Posterior cingulate gyrus (tissue), 11 donors: ENCODE measurements at regions not wholly inside any gene's neighbourhood (a gene's known extent, or its start where the extent isn't known, plus 50 kb on each side); places are given as distances from the start of the nearest gene placed in this dataset.

Experiments used
- DNase-seq, 10 donors: peaks; one replicate each; pipeline versions ENCODE4 v3.0.0 to v3.0.0-alpha.2; 2020 to 2021; ENCODE audit warnings: mixed read lengths in 3 of 10
- intact Hi-C: fragments of 100-400 bp; cut with DNase I; formaldehyde crosslinking; loops from one replicate; pipeline ENCODE4 v1.15.1; 2023

GRCh38 chr6:81486234-81486633 is 266.2 kb downstream of the TENT5A start:
- intact Hi-C loops: no loop called here
- no peak for DNase-seq

- intact Hi-C loops: no loop called here
- no peak for DNase-seq
These were observed 267.1 kb downstream of the TENT5A start for GRCh38 chr6:81485395-81485794.

- intact Hi-C loops: no loop called here
- no peak for DNase-seq
These were observed 268.2 kb downstream of the TENT5A start for GRCh38 chr6:81484251-81484650.

GRCh38 chr6:81480139-81480538 is 272.3 kb downstream of the TENT5A start:
- DNase-seq: no peak
- intact Hi-C loops: no loop called here

DNA sequence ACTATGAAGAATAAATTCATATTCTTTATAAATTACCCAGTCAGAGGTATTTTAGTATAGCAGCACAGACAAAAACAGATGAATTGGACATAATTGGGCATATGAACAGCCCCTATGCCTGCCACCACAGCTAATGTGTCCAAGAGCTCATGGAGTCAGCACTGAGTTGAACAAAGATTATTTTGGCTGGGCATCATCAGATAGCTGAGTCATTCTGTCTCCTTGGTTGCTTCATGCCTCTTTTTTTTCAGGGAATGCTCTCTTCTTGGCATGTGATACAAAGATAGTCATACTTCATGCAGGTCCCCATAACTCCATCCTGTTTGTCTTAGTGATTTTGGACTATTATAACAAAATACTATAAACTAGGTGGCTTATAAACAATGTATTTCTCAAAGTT is 275.6 kb downstream of the TENT5A start:
- intact Hi-C loops: no loop called here
- DNase-seq: no peak

DNA sequence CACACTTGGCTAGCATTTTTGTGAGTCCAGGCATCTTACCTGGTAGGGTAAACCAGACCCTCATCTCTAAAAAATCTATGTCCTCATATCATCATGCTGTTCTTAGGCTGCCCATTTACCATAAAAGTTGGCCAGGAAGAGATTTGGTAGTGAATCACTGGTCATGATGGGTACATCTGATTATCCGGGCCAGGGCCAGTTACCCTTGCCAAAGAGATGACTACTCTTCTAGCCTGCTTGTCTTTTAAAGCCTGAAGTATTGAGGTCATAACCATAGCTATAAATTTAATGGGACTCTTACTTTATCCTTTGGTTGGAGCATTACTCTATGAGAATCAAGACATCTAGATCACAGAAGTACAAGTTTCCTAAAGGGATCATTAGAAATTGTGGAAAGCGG is 276.8 kb downstream of the TENT5A start:
- intact Hi-C loops: no loop called here
- no peak for DNase-seq

DNA sequence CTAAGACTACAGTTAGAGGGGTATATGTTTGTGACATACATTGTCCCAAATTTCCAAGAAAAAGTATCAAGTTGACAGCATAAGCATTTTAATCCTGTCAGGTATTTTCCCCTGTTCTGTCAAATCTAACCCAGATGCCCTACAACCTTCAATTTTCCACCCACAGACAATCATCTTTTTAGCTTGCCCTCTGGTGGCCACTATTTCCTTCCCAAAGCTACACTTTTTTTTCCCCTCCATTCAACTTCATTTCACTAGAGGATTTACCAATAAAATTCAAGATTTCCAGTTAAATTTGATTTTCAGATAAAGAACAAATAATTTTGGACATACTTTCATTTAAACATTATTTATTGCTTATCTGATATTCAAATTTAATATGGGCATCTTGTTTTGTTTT is 286.6 kb downstream of the TENT5A start:
- intact Hi-C loops: no loop called here

GRCh38 chr6:81456416-81456815 is 296.1 kb downstream of the TENT5A start:
- no peak for DNase-seq

More for the DNA sequence above, 286.6 kb downstream of the TENT5A start:
- no peak for DNase-seq

GRCh38 chr6:81455641-81456040 is 296.8 kb downstream of the TENT5A start:
- intact Hi-C loops: no loop called here
- DNase-seq: no peak

More at GRCh38 chr6:81456416-81456815, 296.1 kb downstream of the TENT5A start:
- intact Hi-C loops: no loop called here

- DNase-seq: no peak
- intact Hi-C loops: no loop called here
These were observed 300.7 kb downstream of the TENT5A start for GRCh38 chr6:81451787-81452186.

DNA sequence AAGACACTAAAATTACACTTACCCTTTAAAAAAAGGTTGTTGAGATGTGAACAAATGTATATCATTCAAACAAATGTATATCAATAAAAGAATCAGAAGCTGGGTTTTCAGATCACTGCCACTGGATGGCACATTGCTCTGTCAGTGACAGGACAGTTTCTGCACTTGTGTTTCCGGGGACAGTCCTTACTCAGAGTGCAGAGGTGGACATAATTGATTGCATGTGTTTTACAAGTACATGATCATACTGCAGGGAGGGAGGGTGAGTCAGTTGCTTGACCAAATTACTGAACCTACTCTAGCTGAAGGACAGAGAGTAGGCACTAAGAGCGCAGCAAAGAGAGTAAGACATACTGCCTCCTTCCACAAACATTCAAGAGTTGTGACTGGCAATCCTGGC is 302.3 kb downstream of the TENT5A start:
- no peak for DNase-seq
- intact Hi-C loops: no loop called here

GRCh38 chr6:81446509-81446908 is 306.0 kb downstream of the TENT5A start:
- intact Hi-C loops: no loop called here
- no peak for DNase-seq

DNA sequence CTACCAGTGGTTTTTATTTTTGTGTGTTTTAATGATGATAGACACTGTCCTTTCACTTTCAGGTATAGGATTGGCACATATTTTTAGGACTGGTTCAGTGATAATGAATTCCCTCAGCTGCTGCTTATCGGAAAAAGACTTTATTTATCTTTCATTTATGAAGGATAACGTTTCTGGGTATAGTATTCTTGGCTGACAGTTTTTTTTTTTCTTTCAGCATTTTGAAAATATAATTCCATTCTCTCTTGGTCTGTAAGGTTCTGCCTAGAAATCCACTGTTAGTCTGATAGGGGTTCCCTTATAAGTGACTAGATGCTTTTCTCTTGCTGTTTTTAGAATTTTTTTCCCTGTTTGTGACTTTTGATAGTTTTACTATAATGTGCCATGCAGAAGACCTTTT is 313.1 kb downstream of the TENT5A start:
- intact Hi-C loops: no loop called here

GRCh38 chr6:81436990-81437389 is 315.5 kb downstream of the TENT5A start:
- DNase-seq: no peak
- intact Hi-C loops: no loop called here

More for the DNA sequence above, 313.1 kb downstream of the TENT5A start:
- DNase-seq: no peak

GRCh38 chr6:81413306-81413705 is 339.2 kb downstream of the TENT5A start:
- intact Hi-C loops: no loop called here
- no peak for DNase-seq

DNA sequence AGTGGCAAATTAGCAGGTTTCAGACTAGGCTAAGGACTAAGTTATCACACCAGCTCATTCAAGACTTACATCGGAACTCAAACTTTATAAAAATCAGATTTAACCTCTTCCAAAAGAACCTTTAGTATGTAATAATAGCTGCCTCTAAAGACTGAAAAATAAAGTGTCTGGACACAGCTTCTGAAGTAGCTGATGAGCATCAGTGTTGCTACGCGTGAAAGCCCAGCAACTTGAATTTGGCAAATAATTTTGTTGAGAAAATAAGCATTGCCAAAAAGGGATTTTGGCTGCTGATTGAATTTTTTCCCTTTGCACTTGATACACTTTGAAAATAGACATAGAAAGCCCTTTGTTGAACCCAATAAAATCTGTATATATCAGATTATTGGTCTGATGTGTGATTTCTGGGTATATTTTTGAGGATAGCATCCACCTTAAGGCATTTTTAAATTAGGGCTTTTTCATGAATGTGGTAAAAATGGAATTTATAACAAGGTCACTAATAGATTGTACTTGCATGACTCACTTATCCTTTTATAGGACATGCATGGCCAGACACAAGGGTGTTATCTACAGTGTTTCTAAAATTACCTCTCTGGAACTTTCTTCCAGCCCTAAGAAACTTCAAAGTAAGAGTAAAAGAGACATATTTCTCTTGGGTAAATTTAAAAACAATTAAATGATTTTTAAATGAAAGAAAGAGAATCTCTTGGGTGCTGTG is 350.4 kb downstream of the TENT5A start:
- intact Hi-C loops: no loop called here
- no peak for DNase-seq

DNA sequence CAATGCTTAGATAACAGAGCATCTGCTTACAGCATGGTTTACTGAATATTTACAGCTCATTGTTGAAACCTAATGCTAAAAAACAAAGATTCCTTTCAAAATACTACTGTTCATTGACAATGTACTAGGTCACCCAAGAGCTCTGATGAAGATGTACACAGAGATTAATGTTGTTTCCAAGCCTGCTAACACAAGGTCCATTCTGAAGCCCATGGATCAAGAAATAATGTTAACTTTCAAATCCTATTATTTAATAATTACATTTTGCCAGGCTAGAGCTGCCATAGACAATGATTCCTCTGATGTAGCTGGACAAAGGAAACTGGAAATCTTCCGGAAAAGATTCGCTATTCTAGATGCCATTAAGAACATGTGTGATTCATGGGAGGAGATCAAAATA is 355.6 kb downstream of the TENT5A start:
- intact Hi-C loops: no loop called here
- no peak for DNase-seq

- no peak for DNase-seq
- intact Hi-C loops: no loop called here
These were observed 365.3 kb downstream of the TENT5A start for GRCh38 chr6:81387163-81387562.

GRCh38 chr6:81384921-81385320 is 367.6 kb downstream of the TENT5A start:
- intact Hi-C loops: no loop called here
- no peak for DNase-seq

DNA sequence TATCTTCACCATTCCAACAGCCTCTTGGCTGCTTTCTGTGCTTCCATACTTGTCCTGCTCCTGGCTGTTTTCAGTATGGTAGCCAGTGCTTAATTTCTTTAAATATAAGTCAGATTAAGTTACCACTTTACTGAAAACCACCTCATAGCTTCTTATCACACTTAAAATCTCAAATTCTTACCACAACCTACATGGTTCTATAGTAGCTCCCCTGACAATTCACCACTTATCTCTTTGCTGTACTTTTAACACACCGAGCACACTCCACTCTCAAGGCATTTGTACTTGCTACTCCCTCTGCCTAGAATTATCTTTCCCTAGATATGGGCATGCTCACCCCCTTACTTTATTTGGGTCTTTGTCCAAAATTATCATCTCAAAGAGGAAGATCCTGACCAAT is 369.0 kb downstream of the TENT5A start:
- DNase-seq: no peak
- intact Hi-C loops: no loop called here

DNA sequence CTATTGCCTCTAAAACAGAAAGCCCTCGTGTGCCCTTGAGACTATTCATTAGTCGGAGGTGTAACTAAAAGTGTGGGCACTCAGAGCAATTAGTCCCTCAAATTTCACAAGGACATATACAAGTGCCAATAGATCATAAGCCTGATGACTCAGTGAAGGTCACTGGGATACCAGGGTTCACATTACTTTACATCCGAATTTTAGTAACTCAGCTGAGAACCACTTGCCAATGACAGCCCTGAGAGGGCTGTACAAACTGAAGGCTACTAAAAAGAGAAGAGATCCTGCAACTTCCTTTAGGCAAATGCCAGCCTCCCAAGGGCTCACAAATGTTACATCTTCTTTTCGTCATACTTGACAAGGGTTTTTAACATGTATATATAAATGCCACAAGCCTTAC is 369.6 kb downstream of the TENT5A start:
- intact Hi-C loops: no loop called here

GRCh38 chr6:81381382-81381916 is 371.0 kb downstream of the TENT5A start:
- intact Hi-C loops: no loop called here
- no peak for DNase-seq

More for the DNA sequence above, 369.6 kb downstream of the TENT5A start:
- no peak for DNase-seq
